ENCODE measurements at regions not wholly inside any gene's neighbourhood (a gene's known extent, or its start where the extent isn't known, plus 50 kb on each side); places are given as distances from the start of the nearest gene placed in this dataset.

GRCh38 chr2:8453904-8454302 lies 228.0 kb upstream of the ID2 start:
- Histone ChIP-seq H3K36me3 (no peaks in the 10 kb centered on the region), H3K27me3 (peaks cover 0 to 34% (median 6%) of the 10 kb centered on the region in 3 donors), H3K27ac (no peak overlapping the region), H3K4me1 (peaks cover 21 to 28% (median 25%) of the 10 kb centered on the region in 4 donors), H3K9me3 (no peaks in the 10 kb centered on the region), H3K4me3 (no peak overlapping the region)
- DNase-seq, result no peak
- TF ChIP-seq POLR2AphosphoS5 (IDR thresholded peaks at IDR 0.05) (no peak), EP300 (IDR thresholded peaks at IDR 0.05) (no peak), POLR2A (IDR thresholded peaks at IDR 0.05) (no peak)
- TF ChIP-seq, protein P1, sequence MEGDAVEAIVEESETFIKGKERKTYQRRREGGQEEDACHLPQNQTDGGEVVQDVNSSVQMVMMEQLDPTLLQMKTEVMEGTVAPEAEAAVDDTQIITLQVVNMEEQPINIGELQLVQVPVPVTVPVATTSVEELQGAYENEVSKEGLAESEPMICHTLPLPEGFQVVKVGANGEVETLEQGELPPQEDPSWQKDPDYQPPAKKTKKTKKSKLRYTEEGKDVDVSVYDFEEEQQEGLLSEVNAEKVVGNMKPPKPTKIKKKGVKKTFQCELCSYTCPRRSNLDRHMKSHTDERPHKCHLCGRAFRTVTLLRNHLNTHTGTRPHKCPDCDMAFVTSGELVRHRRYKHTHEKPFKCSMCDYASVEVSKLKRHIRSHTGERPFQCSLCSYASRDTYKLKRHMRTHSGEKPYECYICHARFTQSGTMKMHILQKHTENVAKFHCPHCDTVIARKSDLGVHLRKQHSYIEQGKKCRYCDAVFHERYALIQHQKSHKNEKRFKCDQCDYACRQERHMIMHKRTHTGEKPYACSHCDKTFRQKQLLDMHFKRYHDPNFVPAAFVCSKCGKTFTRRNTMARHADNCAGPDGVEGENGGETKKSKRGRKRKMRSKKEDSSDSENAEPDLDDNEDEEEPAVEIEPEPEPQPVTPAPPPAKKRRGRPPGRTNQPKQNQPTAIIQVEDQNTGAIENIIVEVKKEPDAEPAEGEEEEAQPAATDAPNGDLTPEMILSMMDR (IDR thresholded peaks at IDR 0.05), result no peak
- WGBS, 5 donors, result 80 to 96% (median 81%) methylated on average over 12 of the region's 12 CpGs
- intact Hi-C loops (cut with DNase I; ENCODE audit: low total_unique reads), result no loop called here

DNA sequence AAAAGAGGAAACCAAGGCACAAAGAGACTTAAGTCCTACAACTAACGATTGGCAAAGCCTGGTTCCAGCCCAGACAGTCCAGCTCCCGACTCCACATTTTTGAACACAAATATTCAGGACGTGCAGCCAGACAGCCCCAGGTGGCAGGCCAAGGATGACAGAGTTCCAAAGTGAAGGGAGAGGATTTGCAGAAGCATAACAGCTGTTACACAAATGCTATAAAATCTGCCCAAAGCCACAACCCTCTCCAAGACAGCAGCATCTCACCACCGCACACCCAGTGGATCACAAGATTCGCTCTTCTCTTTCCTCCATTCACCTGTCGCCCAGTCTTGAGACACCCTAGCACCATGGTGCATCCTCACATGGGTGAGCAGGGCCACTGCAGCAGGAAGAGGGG lies 227.1 kb upstream of the ID2 start:
- DNase-seq, result no peak
- Histone ChIP-seq H3K27me3 (peaks cover 0 to 35% (median 6%) of the 10 kb centered on the region in 3 donors), H3K36me3 (no peaks in the 10 kb centered on the region), H3K4me1 (peaks cover 21 to 29% (median 25%) of the 10 kb centered on the region in 4 donors), H3K4me3 (no peak overlapping the region), H3K27ac (no peak overlapping the region), H3K9me3 (no peaks in the 10 kb centered on the region)
- TF ChIP-seq POLR2A (IDR thresholded peaks at IDR 0.05) (no peak), POLR2AphosphoS5 (IDR thresholded peaks at IDR 0.05) (no peak), EP300 (IDR thresholded peaks at IDR 0.05) (no peak)
- TF ChIP-seq, protein P1 (IDR thresholded peaks at IDR 0.05), result no peak
- intact Hi-C loops (cut with DNase I; ENCODE audit: low total_unique reads), result no loop called here
- 85 to 93% (median 89%) methylated on average over 6 of the region's 6 CpGs for WGBS, 5 donors

DNA sequence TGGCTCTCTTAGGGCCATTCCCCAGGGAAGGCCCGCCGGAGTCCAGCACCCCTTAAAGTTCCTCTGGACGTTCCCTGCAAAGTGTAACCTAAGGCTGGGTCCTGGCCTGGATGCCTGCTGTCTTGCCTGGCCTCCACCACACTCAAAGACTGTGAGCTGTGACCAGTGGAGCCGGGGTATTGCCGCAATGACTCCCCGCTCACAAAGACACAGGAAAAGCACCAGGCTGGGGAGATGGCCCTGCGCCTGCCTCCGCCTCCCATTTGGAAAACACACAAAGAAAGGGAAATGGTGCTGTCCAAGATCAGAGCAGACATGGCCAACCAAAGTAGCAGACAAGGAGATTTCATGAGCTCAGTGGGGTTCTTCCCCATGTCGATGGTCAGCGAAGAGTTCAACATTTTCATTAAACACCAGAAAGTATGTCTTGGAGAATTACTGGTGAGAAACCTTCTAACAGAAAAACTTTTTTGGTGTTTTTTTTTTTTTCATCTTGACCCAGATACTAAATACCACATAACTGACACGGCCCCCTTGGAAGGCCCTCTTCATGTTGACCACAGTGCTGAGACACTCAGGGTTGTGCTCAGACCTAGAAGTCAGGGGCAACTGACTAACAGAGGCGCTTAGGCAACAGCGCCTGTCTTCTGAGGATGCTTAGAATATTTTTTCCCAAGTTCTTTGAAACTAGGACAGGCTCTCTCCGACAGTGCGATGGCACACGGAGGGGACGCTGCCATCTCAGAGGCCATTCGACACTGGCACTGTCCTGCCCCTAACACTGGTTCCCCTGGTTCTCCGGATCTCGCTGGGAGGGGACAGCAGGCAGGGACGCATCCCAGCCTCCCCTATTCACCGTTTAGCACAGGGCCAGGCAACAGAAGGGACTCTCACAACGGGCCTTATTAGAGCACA lies 226.4 kb upstream of the ID2 start:
- 79 to 85% (median 82%) methylated on average over 23 of the region's 23 CpGs for WGBS, 5 donors
- H3K27me3 ChIP-seq, result peaks cover 0 to 35% (median 6%) of the 10 kb centered on the region in 3 donors
- peak overlapping the region in 3 of 5 donors; percentile 26 to 66 (median 48) for H3K27ac ChIP-seq
- no peak overlapping the region for H3K4me3 ChIP-seq
- TF ChIP-seq EP300 (IDR thresholded peaks at IDR 0.05) (no peak), POLR2AphosphoS5 (IDR thresholded peaks at IDR 0.05) (no peak), POLR2A (IDR thresholded peaks at IDR 0.05) (no peak)
- TF ChIP-seq, protein P1 (IDR thresholded peaks at IDR 0.05), result no peak
- DNase-seq, result no peak
- H3K4me1 ChIP-seq, result peaks cover 21 to 29% (median 25%) of the 10 kb centered on the region in 4 donors
- H3K36me3 ChIP-seq, result no peaks in the 10 kb centered on the region
- H3K9me3 ChIP-seq, result no peaks in the 10 kb centered on the region
- intact Hi-C loops (cut with DNase I; ENCODE audit: low total_unique reads), result no loop called here

DNA sequence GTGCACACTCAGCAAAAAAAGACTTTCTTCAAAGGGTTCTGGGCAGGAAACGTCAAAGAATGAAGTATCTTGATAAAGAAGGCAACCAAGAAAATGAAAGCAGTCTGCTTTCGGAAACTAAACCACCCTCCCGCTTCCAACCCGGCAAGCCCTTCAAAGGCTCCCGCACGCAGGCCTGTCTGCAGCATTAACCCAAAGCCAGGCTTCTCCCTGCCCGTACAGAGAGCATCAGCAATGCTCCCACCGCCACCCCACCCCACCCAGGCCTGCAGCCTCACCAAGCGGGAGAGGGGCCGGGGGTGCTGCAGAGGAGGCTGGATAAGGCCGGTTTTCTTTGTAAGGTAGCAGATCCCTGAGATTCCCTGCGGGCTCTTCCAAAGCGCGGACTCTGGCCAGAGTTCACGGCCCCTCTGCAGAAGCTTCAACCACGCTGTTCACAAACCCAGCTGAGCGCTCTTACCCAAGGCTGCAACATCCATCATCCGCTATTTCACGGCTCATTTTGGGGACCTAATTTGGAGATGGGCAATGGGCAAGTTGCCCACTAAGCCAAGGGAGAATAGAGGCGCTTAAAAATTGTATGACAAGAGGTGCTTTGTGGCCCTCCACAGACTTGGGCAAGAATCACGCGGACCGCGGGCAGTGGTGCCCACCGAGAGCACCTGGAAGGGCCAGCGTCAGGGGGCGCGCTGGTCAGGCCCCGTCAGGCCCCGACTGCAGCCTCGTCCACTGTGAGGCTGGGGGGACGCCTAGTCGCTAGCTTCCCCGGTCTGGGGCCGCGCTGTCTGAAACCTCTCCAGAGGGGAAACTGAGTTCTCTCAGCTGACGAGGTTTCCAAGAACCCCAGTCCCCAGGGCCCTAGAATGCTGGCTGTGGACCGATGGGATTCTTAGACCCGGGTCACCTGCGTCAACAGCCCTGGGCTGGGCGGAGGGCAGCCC lies 225.4 kb upstream of the ID2 start:
- peak overlapping the region; percentile 29 to 37 (median 31) for H3K4me3 ChIP-seq

More for the DNA sequence above, 225.4 kb upstream of the ID2 start:
- TF ChIP-seq, protein P1 (IDR thresholded peaks at IDR 0.05), result no peak
- TF ChIP-seq POLR2AphosphoS5 (IDR thresholded peaks at IDR 0.05) (no peak), EP300 (IDR thresholded peaks at IDR 0.05) (no peak), POLR2A (IDR thresholded peaks at IDR 0.05) (no peak)
- intact Hi-C loops (cut with DNase I; ENCODE audit: low total_unique reads), result no loop called here
- peaks cover 21 to 29% (median 25%) of the 10 kb centered on the region in 4 donors for H3K4me1 ChIP-seq
- WGBS, 5 donors, result 43 to 73% (median 62%) methylated on average over 31 to 41 of the region's 41 CpGs
- H3K9me3 ChIP-seq, result no peaks in the 10 kb centered on the region
- H3K27me3 ChIP-seq, result peaks cover 0 to 35% (median 6%) of the 10 kb centered on the region in 3 donors
- DNase-seq, result peak; percentile 31 to 73
- H3K36me3 ChIP-seq, result no peaks in the 10 kb centered on the region
- H3K27ac ChIP-seq, result peak overlapping the region in 4 of 5 donors; percentile 19 to 66 (median 37)
